H9 (cell line): ENCODE measurements at regions not wholly inside any gene's neighbourhood (a gene's known extent, or its start where the extent isn't known, plus 50 kb on each side); places are given as distances from the start of the nearest gene placed in this dataset.

Experiments used
- DNase-seq: peaks from one replicate; pipeline ENCODE4 v3.0.0-alpha.2; 2017
- H2AFZ ChIP-seq: one replicate; pipeline ENCODE4 v1.6.1; 2013; ENCODE audit warnings: mild to moderate bottlenecking, low read length, control low read depth, moderate library complexity
- H2AK5ac ChIP-seq: 2 replicates; pipeline ENCODE4 v1.6.1; 2013; ENCODE audit warnings: low read length, control low read depth, mixed read lengths; ENCODE audit not compliant: insufficient read length
- H2BK120ac ChIP-seq: one replicate; pipeline ENCODE4 v1.6.1; 2013; ENCODE audit warnings: low read depth, mild to moderate bottlenecking, low read length, control low read depth, inconsistent platforms; ENCODE audit not compliant: poor library complexity, severe bottlenecking
- H2BK12ac ChIP-seq: 2 replicates; pipeline ENCODE4 v1.6.1; 2013; ENCODE audit warnings: low read length, control low read depth, mixed read lengths, low read depth; ENCODE audit not compliant: insufficient read length
- H2BK15ac ChIP-seq: 2 replicates; pipeline ENCODE4 v1.6.1; 2013; ENCODE audit warnings: low read depth, low read length, control low read depth
- H2BK20ac ChIP-seq: one replicate; pipeline ENCODE4 v1.6.1; 2013; ENCODE audit warnings: low read depth, mild to moderate bottlenecking, low read length, control low read depth, inconsistent platforms; ENCODE audit not compliant: poor library complexity, severe bottlenecking
- H2BK5ac ChIP-seq: 2 replicates; pipeline ENCODE4 v1.6.1; 2013; ENCODE audit warnings: low read length, control low read depth, mixed read lengths; ENCODE audit not compliant: insufficient read length
- H3K14ac ChIP-seq: 2 replicates; pipeline ENCODE4 v1.6.1; 2013; ENCODE audit warnings: low read length, control low read depth; ENCODE audit not compliant: insufficient read depth
- H3K18ac ChIP-seq: 2 replicates; pipeline ENCODE4 v1.6.1; 2013; ENCODE audit warnings: low read depth, mild to moderate bottlenecking, mixed read lengths, low read length, control low read depth; ENCODE audit not compliant: insufficient read length
- H3K23ac ChIP-seq: 2 replicates; pipeline ENCODE4 v1.6.1; 2013; ENCODE audit warnings: low read length, control low read depth, mixed read lengths, low read depth; ENCODE audit not compliant: insufficient read length
- H3K23me2 ChIP-seq: 2 replicates; pipeline ENCODE4 v1.6.1; 2013; ENCODE audit warnings: low read depth, mild to moderate bottlenecking, mixed read lengths, low read length, control low read depth; ENCODE audit not compliant: insufficient read length, poor library complexity, severe bottlenecking
- H3K27ac ChIP-seq: 2 replicates; pipeline ENCODE4 v1.5.1; 2013; ENCODE audit warnings: low read length, control low read depth, mixed read lengths, low read depth; ENCODE audit not compliant: insufficient read length
- H3K27me3 ChIP-seq: 2 replicates; pipeline ENCODE4 v1.6.1; 2013; ENCODE audit warnings: low read length, control low read depth, inconsistent platforms; ENCODE audit not compliant: insufficient read depth
- H3K4ac ChIP-seq: 2 replicates; pipeline ENCODE4 v1.6.1; 2013; ENCODE audit warnings: low read depth, mild to moderate bottlenecking, control low read depth, inconsistent platforms, low read length, moderate library complexity
- H3K4me1 ChIP-seq: 2 replicates; pipeline ENCODE4 v1.6.1; 2013; ENCODE audit warnings: low read length, control low read depth, inconsistent platforms; ENCODE audit not compliant: insufficient read depth
- H3K4me2 ChIP-seq: 2 replicates; pipeline ENCODE4 v1.6.1; 2013; ENCODE audit warnings: low read length, control low read depth, mixed read lengths; ENCODE audit not compliant: insufficient read length, insufficient read depth
- H3K56ac ChIP-seq: 2 replicates; pipeline ENCODE4 v1.6.1; 2013; ENCODE audit warnings: low read depth, mild to moderate bottlenecking, mixed read lengths, low read length, control low read depth; ENCODE audit not compliant: insufficient read length
- H3K79me1 ChIP-seq: 2 replicates; pipeline ENCODE4 v1.6.1; 2013; ENCODE audit warnings: low read depth, mild to moderate bottlenecking, moderate library complexity, low read length, control low read depth, inconsistent platforms; ENCODE audit not compliant: insufficient read depth, poor library complexity, severe bottlenecking
- H3K79me2 ChIP-seq: 2 replicates; pipeline ENCODE4 v1.6.1; 2013; ENCODE audit warnings: low read length, control low read depth, inconsistent platforms; ENCODE audit not compliant: insufficient read depth
- H3K9ac ChIP-seq: 2 replicates; pipeline ENCODE4 v1.6.1; 2013; ENCODE audit warnings: low read length, control low read depth, mixed read lengths; ENCODE audit not compliant: insufficient read length; ENCODE audit errors: extremely low read depth
- H3K9me3 ChIP-seq: one replicate; pipeline ENCODE4 v1.6.1; 2013; ENCODE audit warnings: low read depth, low read length, inconsistent platforms; ENCODE audit not compliant: control insufficient read depth
- H3T11ph ChIP-seq: one replicate; pipeline ENCODE4 v1.6.1; 2013; ENCODE audit warnings: mild to moderate bottlenecking, low read length, control low read depth, inconsistent platforms
- H4K20me1 ChIP-seq: one replicate; pipeline ENCODE4 v1.6.1; 2013; ENCODE audit not compliant: control insufficient read depth, insufficient read length, insufficient read depth
- H4K5ac ChIP-seq: 2 replicates; pipeline ENCODE4 v1.6.1; 2013; ENCODE audit warnings: low read depth, mild to moderate bottlenecking, mixed read lengths, low read length, control low read depth; ENCODE audit not compliant: insufficient read length
- H4K8ac ChIP-seq: replicated peaks from 2 replicates; pipeline ENCODE4 v1.6.1; 2013; ENCODE audit warnings: low read length, control low read depth, mixed read lengths, low read depth; ENCODE audit not compliant: insufficient read length
- H4K91ac ChIP-seq: 2 replicates; pipeline ENCODE4 v1.6.1; 2013; ENCODE audit warnings: low read depth, mild to moderate bottlenecking, moderate library complexity, mixed read lengths, low read length, control low read depth; ENCODE audit not compliant: insufficient read length
- H3K27ac Mint-ChIP-seq, 3 experiments: 2 replicates in 2 of 3; 3 replicates in 1 of 3; pipeline ENCODE4 v1.8.0; 2020 to 2021; ENCODE audit warnings: mixed read lengths in 3 of 3, mild to moderate bottlenecking in 1 of 3, moderate library complexity in 1 of 3
- H3K27me3 Mint-ChIP-seq: 2 replicates; pipeline ENCODE4 v1.8.0; 2021; ENCODE audit warnings: low read depth, mild to moderate bottlenecking, moderate library complexity, mixed read lengths
- H3K36me3 Mint-ChIP-seq, 3 experiments: 2 replicates in 2 of 3; 3 replicates in 1 of 3; pipeline ENCODE4 v1.8.0; 2020 to 2021; ENCODE audit warnings: low read depth in 3 of 3, mixed read lengths in 3 of 3; ENCODE audit not compliant: insufficient read depth in 1 of 3
- H3K4me1 Mint-ChIP-seq, 2 experiments: 2 replicates each; pipeline ENCODE4 v1.8.0; 2020; ENCODE audit warnings: mixed read lengths in 2 of 2
- H3K4me3 Mint-ChIP-seq, 2 experiments: 2 replicates in 1 of 2; 3 replicates in 1 of 2; pipeline ENCODE4 v1.8.0; 2020 to 2021; ENCODE audit warnings: mild to moderate bottlenecking in 2 of 2, mixed read lengths in 2 of 2, moderate library complexity in 1 of 2
- H3K9me3 Mint-ChIP-seq, 2 experiments: 2 replicates in 1 of 2; 3 replicates in 1 of 2; pipeline ENCODE4 v1.8.0; 2020; ENCODE audit warnings: mild to moderate bottlenecking in 2 of 2, mixed read lengths in 2 of 2, moderate library complexity in 1 of 2
- WGBS: extraction: QIAGEN DNeasy Blood & Tissue Kit; methylation state at CpG from one replicate; pipeline ENCODE4 v1.1.7; 2013; ENCODE audit warnings: missing lambda C conversion rate, low lambda C conversion rate, mixed read lengths; ENCODE audit not compliant: insufficient read length; ENCODE audit errors: extremely low coverage; 5-methylcytosine and 5-hydroxymethylcytosine counted together
- TF ChIP-seq, protein P1 (sequence below): fragments of 200-600 bp; sonication (generic); conservative IDR thresholded peaks from 3 replicates; pipeline ENCODE4 v1.8.0; 2021; ENCODE audit warnings: antibody characterized with exemption, mild to moderate bottlenecking

DNA sequence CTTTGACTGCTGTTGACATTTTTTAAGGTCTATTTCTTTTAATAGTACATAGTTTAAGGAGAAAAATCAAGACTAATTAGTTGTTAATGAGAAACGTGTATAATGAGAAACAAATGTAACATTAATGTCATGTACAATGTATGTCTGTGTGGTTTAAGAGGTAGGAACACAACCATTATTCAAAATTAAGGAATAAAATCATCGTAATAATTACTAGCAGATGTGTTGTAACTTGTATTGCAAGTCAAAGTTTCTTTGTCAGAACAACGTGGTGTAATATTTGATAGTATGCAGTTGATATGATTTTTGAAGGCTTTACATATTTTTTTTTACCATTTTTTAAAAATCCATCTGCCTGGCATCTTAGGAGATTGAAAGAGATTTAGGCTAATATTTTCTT, 120.2 kb upstream of the ARRDC3 start:
- no peak for DNase-seq
- Histone ChIP-seq H2BK15ac (no peak overlapping the region), H3K56ac (no peak overlapping the region), H4K20me1 (no peaks in the 10 kb centered on the region), H3K27ac (no peak overlapping the region), H4K5ac (no peak overlapping the region), H3K79me1 (no peaks in the 10 kb centered on the region), H3K9me3 (no peaks in the 10 kb centered on the region), H3T11ph (no peak overlapping the region), H3K4me2 (no peak overlapping the region), H2AK5ac (no peak overlapping the region), H2BK120ac (no peak overlapping the region), H3K23me2 (no peaks in the 10 kb centered on the region), H4K8ac (no peak overlapping the region), H2AFZ (no peak overlapping the region), H3K18ac (no peak overlapping the region), H2BK20ac (no peak overlapping the region), H4K91ac (no peak overlapping the region), H3K79me2 (no peaks in the 10 kb centered on the region), H2BK5ac (no peak overlapping the region), H3K27me3 (no peaks in the 10 kb centered on the region), H3K14ac (no peak overlapping the region), H2BK12ac (no peak overlapping the region), H3K4ac (no peak overlapping the region), H3K9ac (no peak overlapping the region), H3K4me1 (no peaks in the 10 kb centered on the region; the same call in 1 of the 2 replicates), H3K23ac (no peak overlapping the region)
- peaks cover 5% of the 10 kb centered on the region in 2 experiments; a peak in 3 of 4 replicates for H3K4me1 Mint-ChIP-seq
- H3K9me3 Mint-ChIP-seq = no peaks in the 10 kb centered on the region
- TF ChIP-seq, protein P1, sequence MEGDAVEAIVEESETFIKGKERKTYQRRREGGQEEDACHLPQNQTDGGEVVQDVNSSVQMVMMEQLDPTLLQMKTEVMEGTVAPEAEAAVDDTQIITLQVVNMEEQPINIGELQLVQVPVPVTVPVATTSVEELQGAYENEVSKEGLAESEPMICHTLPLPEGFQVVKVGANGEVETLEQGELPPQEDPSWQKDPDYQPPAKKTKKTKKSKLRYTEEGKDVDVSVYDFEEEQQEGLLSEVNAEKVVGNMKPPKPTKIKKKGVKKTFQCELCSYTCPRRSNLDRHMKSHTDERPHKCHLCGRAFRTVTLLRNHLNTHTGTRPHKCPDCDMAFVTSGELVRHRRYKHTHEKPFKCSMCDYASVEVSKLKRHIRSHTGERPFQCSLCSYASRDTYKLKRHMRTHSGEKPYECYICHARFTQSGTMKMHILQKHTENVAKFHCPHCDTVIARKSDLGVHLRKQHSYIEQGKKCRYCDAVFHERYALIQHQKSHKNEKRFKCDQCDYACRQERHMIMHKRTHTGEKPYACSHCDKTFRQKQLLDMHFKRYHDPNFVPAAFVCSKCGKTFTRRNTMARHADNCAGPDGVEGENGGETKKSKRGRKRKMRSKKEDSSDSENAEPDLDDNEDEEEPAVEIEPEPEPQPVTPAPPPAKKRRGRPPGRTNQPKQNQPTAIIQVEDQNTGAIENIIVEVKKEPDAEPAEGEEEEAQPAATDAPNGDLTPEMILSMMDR = no peak
- no CpG with 5 or more reads among the region's 3 CpGs for WGBS
- H3K27ac Mint-ChIP-seq = no peak overlapping the region
- no peak overlapping the region for H3K4me3 Mint-ChIP-seq
- H3K36me3 Mint-ChIP-seq = no peaks in the 10 kb centered on the region
- H3K27me3 Mint-ChIP-seq = no peaks in the 10 kb centered on the region
